Immature natural killer cell (primary cell): ENCODE measurements at regions not wholly inside any gene's neighbourhood (a gene's known extent, or its start where the extent isn't known, plus 50 kb on each side); places are given as distances from the start of the nearest gene placed in this dataset.

Experiments used
- DNase-seq, 3 donors: peaks; one replicate each; pipeline ENCODE4 v3.0.0; 2022; ENCODE audit warnings: mixed read lengths in 1 of 3
- H3K27ac Mint-ChIP-seq, 6 donors: one replicate each; pipeline ENCODE4 v1.8.0; 2020; ENCODE audit warnings: mixed read lengths in 6 of 6, mild to moderate bottlenecking in 5 of 6, inconsistent platforms in 4 of 6, moderate library complexity in 3 of 6
- H3K27me3 Mint-ChIP-seq, 3 donors: one replicate each; pipeline ENCODE4 v1.8.0; 2020 to 2021; ENCODE audit warnings: low read depth in 3 of 3, mild to moderate bottlenecking in 3 of 3, mixed read lengths in 3 of 3, moderate library complexity in 3 of 3, inconsistent platforms in 1 of 3
- H3K36me3 Mint-ChIP-seq, 3 donors: one replicate each; pipeline ENCODE4 v1.8.0; 2020; ENCODE audit warnings: mixed read lengths in 3 of 3, inconsistent platforms in 2 of 3, mild to moderate bottlenecking in 2 of 3
- H3K4me1 Mint-ChIP-seq, 2 donors: one replicate each; pipeline ENCODE4 v1.8.0; 2020; ENCODE audit warnings: inconsistent platforms in 2 of 2, mild to moderate bottlenecking in 2 of 2, mixed read lengths in 2 of 2, moderate library complexity in 1 of 2
- H3K4me3 Mint-ChIP-seq, 5 donors: one replicate each; pipeline ENCODE4 v1.8.0; 2020; ENCODE audit warnings: mild to moderate bottlenecking in 5 of 5, mixed read lengths in 5 of 5, inconsistent platforms in 3 of 5, moderate library complexity in 3 of 5
- H3K9me3 Mint-ChIP-seq, 6 donors: one replicate each; pipeline ENCODE4 v1.8.0; 2020; ENCODE audit warnings: mild to moderate bottlenecking in 6 of 6, mixed read lengths in 6 of 6, inconsistent platforms in 4 of 6, moderate library complexity in 3 of 6

DNA sequence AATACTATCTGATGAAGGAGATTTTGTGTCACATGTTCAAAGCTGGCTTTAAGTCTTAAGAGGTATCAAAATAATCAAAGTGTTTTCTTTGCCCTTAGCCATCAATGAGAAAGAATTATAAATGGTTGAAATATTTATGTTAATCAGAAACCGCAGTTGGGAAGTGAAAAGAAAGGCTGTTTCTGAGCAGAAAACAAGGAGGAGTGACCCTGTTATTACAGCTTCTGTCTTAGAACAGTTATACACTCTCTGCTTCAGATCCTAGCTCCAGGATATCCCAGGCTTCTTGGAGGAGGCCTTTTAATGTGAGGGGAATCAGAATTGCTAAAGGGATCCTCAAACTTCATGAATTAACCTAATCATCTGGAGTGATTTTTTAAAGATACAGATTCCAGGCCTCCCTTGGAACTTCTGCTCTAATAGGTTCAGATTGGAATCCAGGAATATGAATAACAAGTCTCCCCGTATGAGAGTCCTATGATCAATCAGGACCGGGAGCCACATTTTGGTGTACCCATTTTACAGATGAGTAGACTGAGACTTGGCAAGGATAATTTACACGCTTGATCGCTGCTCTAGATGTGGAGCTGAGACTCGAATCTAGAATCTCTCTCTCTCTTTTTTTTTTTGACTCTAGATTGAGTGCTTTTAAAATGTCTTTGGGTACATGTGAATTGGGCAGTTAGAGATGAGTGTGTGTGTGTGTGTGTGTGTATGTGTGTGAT is 50.8 kb upstream of the JAG1 start:
- peaks cover 0 to 5% (median 0%) of the 10 kb centered on the region in 6 donors for H3K9me3 Mint-ChIP-seq

DNA sequence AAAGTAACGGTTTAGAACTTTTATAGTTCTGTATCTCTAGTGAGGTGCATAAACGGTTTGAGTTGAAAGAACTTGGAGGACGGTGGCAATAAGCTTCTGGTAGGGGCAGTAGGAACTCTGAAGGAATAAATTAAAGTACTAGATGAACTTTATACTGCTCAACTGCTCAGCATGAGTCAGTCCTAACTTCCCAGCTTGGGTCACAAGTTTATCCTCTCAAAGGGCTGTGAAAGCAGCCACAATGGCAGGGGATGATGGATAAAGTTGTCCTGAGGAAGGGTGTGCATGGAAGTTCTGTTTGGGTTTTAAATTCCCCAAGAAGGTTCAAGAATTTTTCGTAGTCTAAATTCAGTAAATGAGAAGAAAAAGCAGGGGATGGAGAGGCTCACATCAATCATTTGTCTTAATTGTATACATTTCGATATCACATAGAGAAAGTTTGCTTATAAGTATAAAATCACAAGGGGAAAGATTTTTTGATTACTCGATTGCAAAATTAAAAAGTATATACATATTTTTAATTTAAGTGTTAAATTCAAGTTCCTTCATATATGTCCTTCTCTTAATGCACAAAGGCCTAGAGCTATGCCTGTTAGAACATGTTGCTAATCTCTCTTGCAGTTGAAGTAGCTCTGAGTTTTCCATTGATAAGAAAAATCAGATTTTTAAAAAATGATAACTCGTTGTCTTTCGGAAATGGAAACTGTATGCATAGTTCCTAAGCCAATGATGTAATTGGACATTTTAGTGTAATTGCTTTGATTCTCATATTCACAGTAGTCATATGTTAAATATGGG is 55.3 kb upstream of the JAG1 start:
- no peak overlapping the region for H3K4me3 Mint-ChIP-seq
- H3K9me3 Mint-ChIP-seq: peaks cover 0 to 5% (median 0%) of the 10 kb centered on the region in 6 donors
- peaks cover 4 to 18% (median 4%) of the 10 kb centered on the region in 3 donors for H3K27me3 Mint-ChIP-seq
- no peak overlapping the region for H3K27ac Mint-ChIP-seq
- no peaks in the 10 kb centered on the region for H3K4me1 Mint-ChIP-seq
- H3K36me3 Mint-ChIP-seq: no peaks in the 10 kb centered on the region
- DNase-seq: no peak

More for the DNA sequence above, 50.8 kb upstream of the JAG1 start:
- no peak overlapping the region for H3K4me3 Mint-ChIP-seq
- no peaks in the 10 kb centered on the region for H3K4me1 Mint-ChIP-seq
- H3K27ac Mint-ChIP-seq: no peak overlapping the region
- DNase-seq: no peak
- no peaks in the 10 kb centered on the region for H3K36me3 Mint-ChIP-seq
- peaks cover 2 to 24% (median 6%) of the 10 kb centered on the region in 3 donors for H3K27me3 Mint-ChIP-seq

DNA sequence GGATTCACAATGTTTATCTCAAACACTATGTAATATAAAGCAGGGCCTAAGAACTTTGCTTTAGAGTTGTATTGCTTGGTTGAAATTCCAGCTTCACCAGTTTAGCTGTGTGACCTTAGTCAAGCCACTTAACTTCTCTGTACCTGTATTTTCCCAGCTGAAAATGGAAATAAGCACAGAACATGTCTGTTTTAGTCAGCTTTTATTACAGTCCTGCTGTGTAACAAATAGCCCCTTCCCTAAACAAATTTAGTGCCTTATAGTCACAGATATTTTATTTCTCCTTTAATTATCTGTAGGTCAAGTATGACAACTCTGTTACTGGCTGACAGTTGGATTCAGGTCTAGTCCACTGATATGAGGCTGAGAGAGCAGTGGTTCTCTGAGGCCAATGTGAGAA is 56.0 kb upstream of the JAG1 start:
- DNase-seq: no peak
- no peaks in the 10 kb centered on the region for H3K36me3 Mint-ChIP-seq
- H3K4me3 Mint-ChIP-seq: no peak overlapping the region
- H3K27ac Mint-ChIP-seq: no peak overlapping the region
- H3K27me3 Mint-ChIP-seq: peaks cover 4 to 19% (median 4%) of the 10 kb centered on the region in 3 donors
- peaks cover 0 to 5% (median 0%) of the 10 kb centered on the region in 6 donors for H3K9me3 Mint-ChIP-seq
- no peaks in the 10 kb centered on the region for H3K4me1 Mint-ChIP-seq

DNA sequence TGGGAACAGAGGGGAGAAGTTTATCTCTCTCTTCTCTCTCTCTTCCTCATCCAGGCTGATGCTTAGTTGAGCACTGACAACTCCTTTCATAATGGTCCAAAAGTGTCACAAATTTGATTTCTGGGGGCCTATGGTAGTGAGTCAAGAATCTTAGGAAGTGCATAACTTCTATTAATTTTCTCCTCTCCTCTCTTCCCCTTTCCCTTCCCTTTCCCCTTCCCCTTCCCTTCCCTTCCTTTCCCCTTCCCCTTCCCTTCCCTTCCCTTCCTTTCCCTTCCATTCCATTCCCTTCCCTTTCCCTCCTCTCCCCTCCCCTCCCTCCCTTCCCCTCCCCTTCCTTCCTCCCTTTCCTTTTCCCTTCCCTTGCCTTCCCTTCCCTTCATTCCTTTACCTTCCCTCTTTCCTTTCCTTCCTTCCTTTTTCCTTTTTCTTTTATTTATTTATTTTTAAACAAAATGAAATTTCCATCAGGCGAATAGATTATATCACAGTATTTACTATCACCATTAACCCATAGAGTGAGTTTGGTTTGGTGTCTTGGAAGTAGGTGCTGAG is 56.9 kb upstream of the JAG1 start:
- DNase-seq: no peak
- no peaks in the 10 kb centered on the region for H3K36me3 Mint-ChIP-seq
- no peak overlapping the region for H3K27ac Mint-ChIP-seq
- H3K4me3 Mint-ChIP-seq: no peak overlapping the region
- no peaks in the 10 kb centered on the region for H3K4me1 Mint-ChIP-seq
- H3K27me3 Mint-ChIP-seq: peaks cover 4 to 15% (median 4%) of the 10 kb centered on the region in 3 donors
- H3K9me3 Mint-ChIP-seq: peaks cover 0 to 5% (median 0%) of the 10 kb centered on the region in 6 donors

DNA sequence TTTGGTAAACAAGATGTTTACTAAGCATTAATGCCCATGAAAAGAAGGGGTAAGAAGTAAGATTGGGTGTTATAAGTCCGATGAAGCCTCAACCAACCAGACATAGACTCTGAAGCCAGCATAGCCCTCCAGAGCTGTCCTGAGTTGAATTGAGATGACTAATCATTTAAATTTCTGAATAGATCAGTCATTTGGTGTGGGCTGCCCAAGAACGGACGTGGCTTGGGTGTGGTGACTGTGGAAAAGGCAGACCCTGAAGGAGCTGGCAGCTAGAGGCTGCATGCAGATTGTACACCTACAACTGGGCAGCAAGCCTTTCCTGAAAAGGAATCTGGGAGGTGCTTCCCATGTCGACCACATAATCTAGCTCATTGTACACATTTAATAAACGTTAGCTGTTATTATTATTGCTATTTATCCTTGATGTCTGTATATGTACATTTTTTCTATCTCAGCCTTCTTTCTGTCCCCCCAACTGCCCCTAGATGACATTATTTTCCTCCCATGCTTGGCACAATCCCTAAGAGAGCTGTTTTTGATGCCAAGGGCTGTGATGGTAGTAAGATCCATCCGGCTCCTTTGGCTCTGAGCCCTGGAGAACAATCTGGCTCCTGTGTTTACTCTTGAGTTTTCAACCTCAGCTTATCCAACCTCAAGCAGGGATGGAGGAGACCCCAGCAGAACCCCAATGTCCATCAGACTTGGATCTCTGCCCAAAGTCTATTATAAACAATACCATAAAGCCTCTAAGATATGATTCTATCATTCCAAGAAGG is 57.6 kb upstream of the JAG1 start:
- no peak for DNase-seq
- no peaks in the 10 kb centered on the region for H3K4me1 Mint-ChIP-seq
- H3K27me3 Mint-ChIP-seq: peaks cover 4 to 14% (median 4%) of the 10 kb centered on the region in 3 donors
- no peak overlapping the region for H3K4me3 Mint-ChIP-seq
- no peaks in the 10 kb centered on the region for H3K36me3 Mint-ChIP-seq
- H3K27ac Mint-ChIP-seq: no peak overlapping the region
- H3K9me3 Mint-ChIP-seq: peaks cover 0 to 3% (median 0%) of the 10 kb centered on the region in 6 donors

DNA sequence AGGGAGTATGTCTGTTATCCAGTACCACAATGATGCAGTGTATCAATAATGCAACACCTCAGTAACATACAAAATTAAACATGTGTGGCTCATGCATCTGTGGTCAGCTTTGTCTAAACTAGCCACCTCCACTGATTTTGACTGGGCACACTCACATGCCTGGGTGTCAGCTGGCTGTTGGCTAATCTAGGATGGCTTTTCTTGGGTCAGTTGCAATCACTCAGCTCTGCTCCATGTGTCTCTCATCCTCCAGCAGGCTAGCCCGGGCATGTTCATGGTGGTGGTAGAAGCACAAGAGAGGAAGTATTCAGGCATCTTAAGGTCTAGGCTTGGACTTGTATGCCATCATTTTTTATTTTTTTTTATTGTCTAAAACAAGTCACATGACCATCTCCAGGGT is 59.3 kb upstream of the JAG1 start:
- Mint-ChIP-seq H3K9me3 (no peaks in the 10 kb centered on the region), H3K36me3 (no peaks in the 10 kb centered on the region), H3K27me3 (peaks cover 0 to 13% (median 6%) of the 10 kb centered on the region in 3 donors), H3K4me1 (no peaks in the 10 kb centered on the region), H3K27ac (no peak overlapping the region), H3K4me3 (no peak overlapping the region)
- no peak for DNase-seq

DNA sequence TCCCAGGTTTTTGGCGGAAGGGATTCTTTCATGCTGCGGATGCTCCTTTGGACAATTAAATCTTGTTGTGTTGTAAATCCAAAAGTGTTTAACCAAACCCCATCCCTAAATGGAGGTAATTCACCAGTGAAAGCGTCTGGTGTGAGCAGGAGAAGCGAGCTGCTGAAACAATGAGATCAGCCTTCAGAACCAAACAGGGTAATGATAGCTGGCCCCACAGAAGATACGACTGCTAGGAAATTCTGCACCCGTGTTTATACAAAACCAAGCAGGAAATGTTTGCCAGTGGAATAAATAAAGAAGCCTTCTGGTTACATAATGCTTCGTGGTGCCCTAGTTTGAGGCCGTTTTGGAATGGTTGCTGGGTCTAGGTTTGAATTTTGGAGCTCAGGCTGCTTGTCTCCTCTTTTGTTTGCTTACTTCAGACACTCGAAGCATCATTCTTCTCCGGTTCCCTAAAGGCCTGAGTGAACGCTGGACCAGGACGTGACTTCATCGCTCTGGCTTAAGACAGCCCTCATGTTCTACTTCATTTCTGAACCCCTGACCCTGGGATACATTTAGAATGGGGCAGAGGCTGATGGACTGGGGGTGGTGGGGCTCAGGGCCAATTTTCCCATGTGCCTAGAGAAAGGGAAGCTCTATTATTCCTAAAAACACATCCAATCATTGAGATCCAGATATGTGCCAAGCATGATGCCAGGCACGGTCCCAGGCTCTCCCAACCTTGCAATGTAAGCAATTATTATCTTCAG is 61.6 kb upstream of the JAG1 start:
- H3K27me3 Mint-ChIP-seq: peaks cover 3 to 11% (median 6%) of the 10 kb centered on the region in 3 donors
- no peaks in the 10 kb centered on the region for H3K4me1 Mint-ChIP-seq
- H3K36me3 Mint-ChIP-seq: no peaks in the 10 kb centered on the region
- H3K4me3 Mint-ChIP-seq: no peak overlapping the region
- no peak for DNase-seq
- H3K9me3 Mint-ChIP-seq: peaks cover 0 to 2% (median 0%) of the 10 kb centered on the region in 6 donors
- H3K27ac Mint-ChIP-seq: no peak overlapping the region

DNA sequence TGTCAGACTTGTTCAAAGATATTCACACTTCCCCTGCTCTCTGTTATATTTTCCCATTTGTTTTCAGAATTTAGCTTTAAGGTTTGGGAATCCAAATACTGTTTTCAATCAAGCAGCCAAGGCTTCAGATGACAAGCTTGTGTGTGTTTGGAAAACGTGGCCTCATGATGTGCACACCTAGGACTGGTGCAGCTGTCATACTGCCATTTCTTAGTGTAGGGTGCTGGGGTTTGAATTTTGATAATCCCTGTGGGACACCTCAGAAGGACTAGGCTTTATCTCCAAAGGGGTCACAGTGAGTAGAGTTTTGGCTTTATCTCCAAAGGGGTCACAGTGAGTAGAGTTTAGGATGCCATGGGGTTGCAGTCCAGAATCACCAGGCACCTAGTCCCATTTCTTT is 65.3 kb upstream of the JAG1 start:
- no peak for DNase-seq
- peaks cover 0 to 3% (median 0%) of the 10 kb centered on the region in 6 donors for H3K9me3 Mint-ChIP-seq
- no peak overlapping the region for H3K27ac Mint-ChIP-seq
- H3K4me1 Mint-ChIP-seq: no peaks in the 10 kb centered on the region
- no peak overlapping the region for H3K4me3 Mint-ChIP-seq
- peaks cover 2 to 11% (median 3%) of the 10 kb centered on the region in 3 donors for H3K27me3 Mint-ChIP-seq
- H3K36me3 Mint-ChIP-seq: no peaks in the 10 kb centered on the region

DNA sequence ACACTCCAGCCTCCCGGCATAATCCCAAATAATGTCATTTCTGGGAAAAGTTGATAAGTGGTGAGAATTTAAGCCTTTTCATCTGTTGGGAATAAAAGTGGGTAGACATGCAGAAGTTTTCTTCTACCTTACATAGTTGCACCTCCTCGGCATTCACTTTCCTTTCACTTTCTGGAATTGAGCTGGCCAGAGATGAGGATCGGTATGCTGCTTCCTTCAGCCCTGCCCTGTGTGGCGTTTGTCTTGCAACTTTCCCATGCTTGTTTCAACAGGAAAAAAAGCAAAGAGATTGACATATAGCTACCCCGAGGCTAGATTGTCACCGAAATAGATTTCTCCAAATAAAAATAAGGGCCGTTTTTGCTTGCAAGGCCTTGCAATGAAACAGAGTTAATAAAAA is 65.8 kb upstream of the JAG1 start:
- no peak overlapping the region for H3K27ac Mint-ChIP-seq

DNA sequence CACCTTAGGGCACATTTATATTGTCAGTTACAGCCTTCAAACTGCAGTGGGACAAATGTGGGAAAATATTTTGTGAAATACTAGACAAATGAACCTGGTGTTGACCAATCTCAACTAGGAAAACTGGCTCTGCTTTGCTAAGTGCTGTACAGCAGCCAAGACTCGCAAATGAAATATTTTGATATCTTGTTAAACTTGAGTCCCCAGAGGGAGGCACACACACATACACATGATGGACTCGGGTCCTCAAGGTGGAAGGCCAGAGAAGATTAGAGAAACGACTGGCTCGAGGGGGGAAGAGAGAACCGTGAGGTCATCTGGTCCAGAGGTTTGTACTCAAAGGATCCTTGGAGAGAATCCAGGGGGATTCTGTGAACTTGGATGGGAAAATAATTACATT is 67.3 kb upstream of the JAG1 start:
- Mint-ChIP-seq H3K27ac (no peak overlapping the region), H3K4me3 (no peak overlapping the region), H3K36me3 (no peaks in the 10 kb centered on the region), H3K9me3 (peaks cover 0 to 3% (median 0%) of the 10 kb centered on the region in 6 donors), H3K4me1 (no peaks in the 10 kb centered on the region), H3K27me3 (peaks cover 2 to 7% (median 7%) of the 10 kb centered on the region in 3 donors)
- no peak for DNase-seq

More for the DNA sequence above, 65.8 kb upstream of the JAG1 start:
- H3K36me3 Mint-ChIP-seq: no peaks in the 10 kb centered on the region
- no peaks in the 10 kb centered on the region for H3K4me1 Mint-ChIP-seq
- H3K9me3 Mint-ChIP-seq: peaks cover 0 to 3% (median 0%) of the 10 kb centered on the region in 6 donors
- H3K4me3 Mint-ChIP-seq: no peak overlapping the region
- H3K27me3 Mint-ChIP-seq: peaks cover 2 to 8% (median 3%) of the 10 kb centered on the region in 3 donors
- DNase-seq: no peak

DNA sequence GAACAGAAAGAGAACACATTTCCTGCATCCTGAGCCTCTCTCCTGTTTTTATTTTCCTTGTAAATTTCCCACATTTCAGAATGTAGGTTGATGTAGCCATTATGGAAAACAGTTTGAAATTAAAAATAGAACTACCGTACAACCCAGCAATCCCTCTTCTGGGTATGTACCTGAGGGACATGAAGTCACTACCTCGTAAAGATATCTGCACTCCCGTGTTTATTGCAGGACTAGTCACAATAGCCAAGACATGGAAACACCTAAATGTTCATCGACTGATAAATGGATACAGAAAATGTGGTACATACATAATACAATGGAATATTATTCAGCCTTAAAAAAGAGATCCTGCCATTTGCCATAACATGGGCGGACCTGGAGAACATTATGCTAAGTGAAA is 72.0 kb upstream of the JAG1 start:
- no peaks in the 10 kb centered on the region for H3K36me3 Mint-ChIP-seq
- no peak for DNase-seq
- no peak overlapping the region for H3K4me3 Mint-ChIP-seq
- no peaks in the 10 kb centered on the region for H3K4me1 Mint-ChIP-seq
- H3K9me3 Mint-ChIP-seq: peaks cover 0 to 4% (median 0%) of the 10 kb centered on the region in 6 donors
- no peak overlapping the region for H3K27ac Mint-ChIP-seq
- H3K27me3 Mint-ChIP-seq: peaks cover 0 to 5% (median 0%) of the 10 kb centered on the region in 3 donors

DNA sequence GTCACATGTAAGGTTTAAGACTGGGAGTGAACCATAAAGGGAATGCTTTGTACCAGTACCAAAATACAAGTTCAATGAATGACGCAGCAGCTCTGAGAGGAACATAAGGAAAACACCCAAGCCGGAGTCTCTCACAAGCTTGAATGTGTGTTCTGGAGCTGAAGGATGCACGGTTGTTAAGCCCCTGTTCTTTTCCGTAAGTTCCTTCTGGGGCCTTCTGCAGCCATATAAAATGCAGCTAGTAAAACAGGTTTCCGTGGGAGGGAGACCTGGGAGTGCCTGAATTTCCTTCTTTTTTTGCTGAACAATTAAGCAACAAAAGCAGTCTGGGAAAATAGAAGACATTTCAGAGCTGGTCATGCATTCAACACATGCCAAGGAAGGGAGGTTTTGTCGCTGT is 73.2 kb upstream of the JAG1 start:
- H3K27me3 Mint-ChIP-seq: peaks cover 0 to 5% (median 0%) of the 10 kb centered on the region in 3 donors
- no peak overlapping the region for H3K27ac Mint-ChIP-seq
- no peak for DNase-seq
- no peaks in the 10 kb centered on the region for H3K36me3 Mint-ChIP-seq
- no peak overlapping the region for H3K4me3 Mint-ChIP-seq
- peaks cover 0 to 4% (median 0%) of the 10 kb centered on the region in 6 donors for H3K9me3 Mint-ChIP-seq
- H3K4me1 Mint-ChIP-seq: no peaks in the 10 kb centered on the region

DNA sequence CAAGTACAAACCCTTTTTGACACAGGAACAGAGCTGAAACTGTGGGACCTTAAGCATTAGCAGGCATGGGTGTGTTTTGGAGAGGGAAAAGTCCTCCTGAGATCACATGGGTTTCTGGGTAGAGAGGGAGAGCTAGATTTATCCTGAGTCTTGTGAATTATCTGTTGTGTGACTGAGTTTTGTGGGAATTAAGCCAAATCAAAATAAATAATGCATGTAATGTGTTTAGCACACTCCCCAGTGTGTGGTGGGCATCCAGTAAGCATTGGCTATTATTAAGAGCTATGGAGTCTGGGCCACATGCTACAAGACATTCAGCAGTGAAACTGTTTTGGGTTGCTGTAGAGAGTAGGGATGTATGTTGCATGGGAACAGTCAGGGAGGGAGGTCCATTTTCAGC is 75.3 kb upstream of the JAG1 start:
- Mint-ChIP-seq H3K27me3 (peaks cover 0 to 8% (median 0%) of the 10 kb centered on the region in 3 donors), H3K9me3 (peaks cover 0 to 4% (median 0%) of the 10 kb centered on the region in 6 donors), H3K4me3 (no peak overlapping the region), H3K27ac (no peak overlapping the region), H3K4me1 (no peaks in the 10 kb centered on the region), H3K36me3 (no peaks in the 10 kb centered on the region)
- no peak for DNase-seq
